Activated naive CD4-positive, alpha-beta T cell treated with anti-CD3 and anti-CD28 coated beads, Interleukin-2, amount 10 ng/mL, durations not matched to agents 7 days and 5 days (primary cell): ENCODE measurements at regions not wholly inside any gene's neighbourhood (a gene's known extent, or its start where the extent isn't known, plus 50 kb on each side); places are given as distances from the start of the nearest gene placed in this dataset.

Experiments used
- CTCF ChIA-PET: fragments of 350-600 bp; sonication (Branson Sonifier 250); formaldehyde crosslinking; loops from one replicate; lab custom pipeline; 2021; ENCODE audit warnings: antibody characterized with exemption; lab: Charles Lee
- DNase-seq: peaks from one replicate; pipeline ENCODE4 v3.0.0-alpha.2; 2020
- H3K27ac Mint-ChIP-seq: one replicate; pipeline ENCODE4 v1.8.0; 2021; ENCODE audit warnings: mild to moderate bottlenecking, moderate library complexity, mixed read lengths
- H3K27me3 Mint-ChIP-seq: one replicate; pipeline ENCODE4 v1.8.0; 2021; ENCODE audit warnings: mild to moderate bottlenecking, mixed read lengths
- H3K36me3 Mint-ChIP-seq: one replicate; pipeline ENCODE4 v1.8.0; 2021; ENCODE audit warnings: mixed read lengths
- H3K4me1 Mint-ChIP-seq: one replicate; pipeline ENCODE4 v1.8.0; 2021; ENCODE audit warnings: mixed read lengths
- H3K4me3 Mint-ChIP-seq: one replicate; pipeline ENCODE4 v1.8.0; 2021; ENCODE audit warnings: mild to moderate bottlenecking, moderate library complexity, mixed read lengths
- H3K9me3 Mint-ChIP-seq: one replicate; pipeline ENCODE4 v1.8.0; 2021; ENCODE audit warnings: mixed read lengths

DNA sequence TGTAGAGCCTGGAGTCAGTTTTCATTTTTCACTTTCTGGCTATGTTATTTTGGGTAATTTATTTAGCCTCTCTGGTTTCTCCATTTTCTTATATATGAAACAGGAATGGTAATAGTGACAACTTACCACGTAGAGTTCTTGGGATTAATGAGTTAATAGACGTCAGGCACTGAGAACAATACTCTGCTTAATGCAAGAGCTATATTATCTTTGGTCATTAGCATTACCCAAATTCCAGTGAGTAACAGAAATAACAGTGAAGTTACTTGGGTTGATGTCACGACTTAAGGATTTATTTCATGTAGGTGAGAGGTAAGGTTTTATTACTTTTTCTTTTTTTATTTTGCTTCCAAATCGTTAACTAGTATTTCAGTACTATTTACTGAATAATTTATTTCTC, 601.0 kb upstream of the GCFC2 start:
- Mint-ChIP-seq H3K36me3 (no peaks in the 10 kb centered on the region), H3K27me3 (no peaks in the 10 kb centered on the region), H3K4me3 (no peak overlapping the region), H3K9me3 (peaks cover 18% of the 10 kb centered on the region), H3K27ac (no peak overlapping the region), H3K4me1 (no peaks in the 10 kb centered on the region)
- CTCF ChIA-PET, result no interaction called here
- DNase-seq, result no peak

- no peak for DNase-seq
- Mint-ChIP-seq H3K27ac (no peak overlapping the region), H3K9me3 (peaks cover 17% of the 10 kb centered on the region), H3K4me1 (no peaks in the 10 kb centered on the region), H3K4me3 (no peak overlapping the region), H3K36me3 (no peaks in the 10 kb centered on the region), H3K27me3 (no peaks in the 10 kb centered on the region)
- CTCF ChIA-PET, result no interaction called here
These were observed 600.3 kb upstream of the GCFC2 start for GRCh38 chr2:76310894-76311633.

DNA sequence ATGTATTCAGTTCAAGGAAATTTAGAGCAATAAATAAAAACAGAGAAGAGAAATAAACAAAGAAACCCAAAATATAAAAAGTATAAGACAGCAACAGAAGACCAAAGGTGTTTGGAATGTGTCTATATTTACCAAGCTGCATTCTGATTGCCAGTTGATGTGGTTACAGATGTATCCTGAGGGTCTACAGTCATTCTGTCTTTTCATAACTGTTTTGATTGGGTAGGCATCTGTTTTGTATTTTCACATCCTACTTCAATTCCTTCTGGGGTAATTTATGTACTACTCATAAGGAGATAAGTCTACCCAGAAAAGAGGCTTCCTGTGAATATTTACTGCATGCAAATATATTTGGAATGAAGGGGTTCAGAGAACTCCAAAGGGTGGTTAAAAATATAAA, 596.8 kb upstream of the GCFC2 start:
- Mint-ChIP-seq H3K36me3 (no peaks in the 10 kb centered on the region), H3K27me3 (no peaks in the 10 kb centered on the region), H3K9me3 (peaks cover 14% of the 10 kb centered on the region), H3K4me1 (no peaks in the 10 kb centered on the region), H3K27ac (no peak overlapping the region), H3K4me3 (no peak overlapping the region)
- no peak for DNase-seq
- CTCF ChIA-PET, result no interaction called here

DNA sequence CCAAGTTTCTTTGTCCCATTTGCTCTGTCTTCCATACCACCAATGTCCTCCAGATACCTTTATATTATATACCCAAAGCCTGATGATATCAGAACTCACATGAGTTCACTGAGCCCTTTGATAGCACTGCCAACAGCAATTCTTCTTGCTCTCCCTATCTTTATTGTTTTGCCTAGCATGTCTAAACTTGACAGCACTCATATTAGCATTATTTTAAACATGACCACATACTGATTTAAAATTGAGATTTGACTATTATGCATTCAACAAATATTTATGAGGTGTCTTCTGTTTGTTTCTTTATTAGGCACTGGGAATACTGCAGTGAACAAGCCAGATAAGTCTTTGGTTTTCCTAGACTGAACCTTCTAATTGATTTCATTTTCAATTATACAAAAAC, 587.3 kb upstream of the GCFC2 start:
- CTCF ChIA-PET, result no interaction called here

GRCh38 chr2:76296438-76296837, 585.7 kb upstream of the GCFC2 start:
- Mint-ChIP-seq H3K36me3 (no peaks in the 10 kb centered on the region), H3K27ac (no peak overlapping the region), H3K27me3 (no peaks in the 10 kb centered on the region), H3K9me3 (no peaks in the 10 kb centered on the region), H3K4me3 (no peak overlapping the region), H3K4me1 (no peaks in the 10 kb centered on the region)
- no peak for DNase-seq
- CTCF ChIA-PET, result no interaction called here

More for the DNA sequence above, 587.3 kb upstream of the GCFC2 start:
- H3K4me1 Mint-ChIP-seq, result no peaks in the 10 kb centered on the region
- H3K27me3 Mint-ChIP-seq, result no peaks in the 10 kb centered on the region
- H3K9me3 Mint-ChIP-seq, result no peaks in the 10 kb centered on the region
- no peak overlapping the region for H3K27ac Mint-ChIP-seq
- DNase-seq, result no peak
- H3K4me3 Mint-ChIP-seq, result no peak overlapping the region
- H3K36me3 Mint-ChIP-seq, result no peaks in the 10 kb centered on the region

- no peak overlapping the region for H3K27ac Mint-ChIP-seq
- H3K27me3 Mint-ChIP-seq, result no peaks in the 10 kb centered on the region
- H3K9me3 Mint-ChIP-seq, result no peaks in the 10 kb centered on the region
- H3K36me3 Mint-ChIP-seq, result no peaks in the 10 kb centered on the region
- no peak for DNase-seq
- CTCF ChIA-PET, result no interaction called here
- no peaks in the 10 kb centered on the region for H3K4me1 Mint-ChIP-seq
- H3K4me3 Mint-ChIP-seq, result no peak overlapping the region
These were observed 585.0 kb upstream of the GCFC2 start for GRCh38 chr2:76295762-76296161.

DNA sequence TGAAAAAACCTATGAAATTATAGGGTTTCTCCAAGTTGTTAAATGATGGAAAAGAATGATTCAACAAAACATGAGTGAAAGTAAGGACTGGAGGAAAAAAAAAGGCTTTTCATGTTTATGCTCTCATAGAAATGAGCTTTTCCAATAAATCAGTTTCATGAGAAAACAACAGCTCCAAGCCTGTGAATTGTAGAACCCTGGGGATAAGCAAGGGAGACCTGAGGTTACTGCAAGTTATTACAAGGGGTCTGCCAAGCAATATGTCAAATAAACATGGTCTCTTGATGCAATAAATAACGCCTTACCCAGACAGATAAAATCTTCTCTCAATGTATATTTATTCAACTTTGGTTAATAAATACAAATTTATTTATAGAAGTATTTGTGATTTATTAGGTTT, 577.9 kb upstream of the GCFC2 start:
- DNase-seq, result no peak
- Mint-ChIP-seq H3K27me3 (no peaks in the 10 kb centered on the region), H3K9me3 (no peaks in the 10 kb centered on the region), H3K4me1 (no peaks in the 10 kb centered on the region), H3K36me3 (no peaks in the 10 kb centered on the region), H3K27ac (no peak overlapping the region), H3K4me3 (no peak overlapping the region)
- CTCF ChIA-PET, result no interaction called here

DNA sequence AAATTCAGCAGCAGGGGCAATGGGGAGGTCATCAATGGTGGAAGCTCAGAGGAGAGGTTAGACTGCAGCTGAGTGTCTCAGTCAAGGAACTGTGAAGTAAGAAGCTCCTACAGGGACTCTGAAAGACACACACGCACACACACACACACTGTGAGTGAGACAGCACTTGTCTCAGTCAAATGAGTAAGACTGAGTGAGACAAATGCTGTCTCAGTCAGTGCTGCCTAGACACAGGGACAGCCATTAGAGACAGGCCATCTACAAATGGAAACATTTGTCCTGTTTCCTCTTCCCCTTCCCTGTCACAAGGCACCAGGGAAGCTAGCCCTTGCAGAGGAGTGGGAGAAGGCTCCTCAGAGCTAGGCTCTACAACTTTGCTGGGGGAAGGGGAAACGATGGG, 577.4 kb upstream of the GCFC2 start:
- H3K27me3 Mint-ChIP-seq, result no peaks in the 10 kb centered on the region
- DNase-seq, result no peak
- CTCF ChIA-PET, result no interaction called here
- no peak overlapping the region for H3K4me3 Mint-ChIP-seq
- H3K36me3 Mint-ChIP-seq, result no peaks in the 10 kb centered on the region
- H3K4me1 Mint-ChIP-seq, result no peaks in the 10 kb centered on the region
- H3K9me3 Mint-ChIP-seq, result no peaks in the 10 kb centered on the region
- H3K27ac Mint-ChIP-seq, result no peak overlapping the region

- Mint-ChIP-seq H3K4me1 (no peaks in the 10 kb centered on the region), H3K36me3 (no peaks in the 10 kb centered on the region), H3K27ac (no peak overlapping the region), H3K9me3 (no peaks in the 10 kb centered on the region), H3K27me3 (no peaks in the 10 kb centered on the region), H3K4me3 (no peak overlapping the region)
- CTCF ChIA-PET, result no interaction called here
- DNase-seq, result no peak
These were observed 572.6 kb upstream of the GCFC2 start for GRCh38 chr2:76283350-76283749.

DNA sequence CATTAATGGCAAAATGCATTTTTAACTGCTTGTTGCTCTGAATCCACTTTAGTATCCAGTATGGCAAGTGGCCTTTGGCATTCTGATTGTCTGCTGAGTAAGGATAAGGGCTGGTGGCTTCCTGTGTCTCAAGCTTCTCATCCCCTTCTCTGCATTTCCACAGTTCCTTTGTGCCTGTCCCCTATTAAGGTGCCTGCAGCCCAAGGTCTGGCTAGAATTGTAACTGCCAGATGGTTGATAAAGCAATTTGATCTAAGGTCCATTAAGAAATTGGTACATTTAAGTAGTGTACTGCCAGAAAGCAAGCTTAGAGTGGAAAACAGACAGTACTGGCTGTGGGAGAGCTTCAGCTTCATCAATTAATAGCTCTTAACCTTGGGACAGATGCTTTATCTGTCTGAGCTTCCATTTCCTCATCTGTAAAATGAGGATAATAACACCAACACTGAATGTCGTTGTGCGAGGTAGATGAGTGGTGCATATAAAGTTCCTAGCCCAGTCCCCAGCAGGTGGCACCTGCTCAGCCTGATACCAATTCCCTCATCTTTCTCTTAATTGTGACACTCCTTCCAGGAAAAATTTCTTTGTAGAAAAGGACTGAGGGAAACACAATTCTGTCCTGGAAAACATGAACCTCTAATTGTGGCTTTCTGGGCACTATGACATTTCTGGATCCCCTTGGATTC, 570.6 kb upstream of the GCFC2 start:
- CTCF ChIA-PET, result no interaction called here
- DNase-seq, result no peak
- Mint-ChIP-seq H3K4me1 (no peaks in the 10 kb centered on the region), H3K27me3 (no peaks in the 10 kb centered on the region), H3K27ac (no peak overlapping the region), H3K4me3 (no peak overlapping the region), H3K36me3 (no peaks in the 10 kb centered on the region), H3K9me3 (no peaks in the 10 kb centered on the region)

GRCh38 chr2:76280686-76281085, 570.0 kb upstream of the GCFC2 start:
- no peaks in the 10 kb centered on the region for H3K9me3 Mint-ChIP-seq

DNA sequence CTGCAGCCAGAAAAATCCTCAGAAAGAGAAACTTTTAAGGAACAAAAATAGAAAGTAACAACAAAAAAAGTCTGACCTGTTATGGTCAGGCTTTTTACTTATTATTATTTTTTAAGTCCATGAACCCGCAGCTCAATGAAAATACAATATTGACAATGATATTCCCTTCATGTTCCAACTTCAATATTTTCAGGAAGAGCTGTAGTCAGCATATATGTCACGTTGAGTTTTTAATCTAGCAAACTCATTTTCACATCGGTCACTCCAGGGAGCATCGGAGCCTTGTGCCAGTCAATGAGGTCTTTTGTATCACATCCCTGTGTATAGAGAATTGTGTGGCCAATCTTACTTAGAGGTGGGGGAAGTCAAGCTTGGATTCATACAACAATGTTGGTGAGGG, 568.4 kb upstream of the GCFC2 start:
- Mint-ChIP-seq H3K27me3 (no peaks in the 10 kb centered on the region), H3K9me3 (no peaks in the 10 kb centered on the region), H3K27ac (no peak overlapping the region), H3K4me3 (no peak overlapping the region), H3K4me1 (no peaks in the 10 kb centered on the region), H3K36me3 (no peaks in the 10 kb centered on the region)
- CTCF ChIA-PET, result no interaction called here
- no peak for DNase-seq

More at GRCh38 chr2:76280686-76281085, 570.0 kb upstream of the GCFC2 start:
- Mint-ChIP-seq H3K36me3 (no peaks in the 10 kb centered on the region), H3K4me3 (no peak overlapping the region), H3K27me3 (no peaks in the 10 kb centered on the region), H3K4me1 (no peaks in the 10 kb centered on the region), H3K27ac (no peak overlapping the region)
- DNase-seq, result no peak
- CTCF ChIA-PET, result no interaction called here

DNA sequence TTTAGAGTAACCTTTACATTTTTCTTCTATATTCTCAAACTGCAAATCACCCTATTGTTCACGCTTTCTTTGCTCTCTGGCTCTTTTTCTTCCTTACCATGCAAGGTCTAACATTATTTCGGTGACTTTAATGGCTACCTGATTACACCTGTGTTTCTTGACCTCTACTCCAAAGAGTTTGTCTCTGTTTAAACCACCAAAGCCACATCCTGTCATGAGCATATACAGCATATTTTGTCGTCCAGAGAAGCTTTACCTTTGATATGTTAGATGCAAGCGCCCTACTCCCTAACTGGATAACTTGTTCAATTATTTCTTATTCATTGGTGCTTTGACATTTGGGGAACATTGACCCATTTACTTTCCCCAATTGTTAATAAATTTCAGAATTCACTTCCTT, 565.1 kb upstream of the GCFC2 start:
- H3K27ac Mint-ChIP-seq, result no peak overlapping the region
- H3K4me1 Mint-ChIP-seq, result no peaks in the 10 kb centered on the region
- H3K4me3 Mint-ChIP-seq, result no peak overlapping the region
- DNase-seq, result no peak
- H3K27me3 Mint-ChIP-seq, result no peaks in the 10 kb centered on the region
- no peaks in the 10 kb centered on the region for H3K9me3 Mint-ChIP-seq
- H3K36me3 Mint-ChIP-seq, result no peaks in the 10 kb centered on the region
- CTCF ChIA-PET, result no interaction called here

GRCh38 chr2:76274676-76275075, 564.0 kb upstream of the GCFC2 start:
- no peak for DNase-seq
- no peaks in the 10 kb centered on the region for H3K9me3 Mint-ChIP-seq
- CTCF ChIA-PET, result interaction anchor here (0.7 kb wide), 1 partner anchor 596 kb away, joined by 3 read pairs; no protein-coding TSS in a partner anchor
- H3K4me3 Mint-ChIP-seq, result no peak overlapping the region
- no peaks in the 10 kb centered on the region for H3K36me3 Mint-ChIP-seq
- H3K27me3 Mint-ChIP-seq, result no peaks in the 10 kb centered on the region
- H3K27ac Mint-ChIP-seq, result no peak overlapping the region
- no peaks in the 10 kb centered on the region for H3K4me1 Mint-ChIP-seq

GRCh38 chr2:76274160-76274559, 563.4 kb upstream of the GCFC2 start:
- no peaks in the 10 kb centered on the region for H3K27me3 Mint-ChIP-seq
- H3K4me3 Mint-ChIP-seq, result no peak overlapping the region
- H3K4me1 Mint-ChIP-seq, result no peaks in the 10 kb centered on the region
- H3K27ac Mint-ChIP-seq, result no peak overlapping the region
- no peak for DNase-seq
- CTCF ChIA-PET, result no interaction called here
- H3K9me3 Mint-ChIP-seq, result no peaks in the 10 kb centered on the region
- no peaks in the 10 kb centered on the region for H3K36me3 Mint-ChIP-seq
